ENCODE measurements at regions not wholly inside any gene's neighbourhood (a gene's known extent, or its start where the extent isn't known, plus 50 kb on each side); places are given as distances from the start of the nearest gene placed in this dataset.

GRCh38 chr2:49837561-49838293 is 683.4 kb upstream of the FSHR start:
- Histone ChIP-seq H3K4me1 (ENCODE audit: control insufficient read depth in 2 of 3, insufficient read depth in 2 of 3, low read depth in 1 of 3, low read length in 3 of 3) (no peaks in the 10 kb centered on the region), H3K9ac (ENCODE audit: low read length in 3 of 3) (no peak overlapping the region), H3K27me3 (ENCODE audit: control insufficient read depth, insufficient read depth, low read length) (no peaks in the 10 kb centered on the region), H3K36me3 (ENCODE audit: control insufficient read depth in 2 of 3, insufficient read depth in 3 of 3, low read length in 3 of 3) (no peaks in the 10 kb centered on the region), H3K4me3 (ENCODE audit: low read length in 3 of 3) (no peak overlapping the region), H3K9me3 (ENCODE audit: control insufficient read depth in 2 of 3, insufficient read depth in 1 of 3, low read length in 3 of 3) (no peaks in the 10 kb centered on the region), H3K27ac (ENCODE audit: low read depth in 2 of 2, low read length in 2 of 2) (no peak overlapping the region)
- DNase-seq: peak in 3 of 5 donors; percentile 36 to 68 (median 56)
- FAIRE-seq: no peak
- intact Hi-C loops (cut with DNase I): no loop called here
- no peak for TF ChIP-seq CTCF (IDR thresholded peaks at IDR 0.05; ENCODE audit: borderline replicate concordance, extremely low read depth, insufficient read depth)

- FAIRE-seq: no peak
- DNase-seq: no peak
- Histone ChIP-seq H3K36me3 (ENCODE audit: control insufficient read depth in 2 of 3, insufficient read depth in 3 of 3, low read length in 3 of 3) (no peaks in the 10 kb centered on the region), H3K9me3 (ENCODE audit: control insufficient read depth in 2 of 3, insufficient read depth in 1 of 3, low read length in 3 of 3) (no peaks in the 10 kb centered on the region), H3K4me3 (ENCODE audit: low read length in 3 of 3) (no peak overlapping the region), H3K9ac (ENCODE audit: low read length in 3 of 3) (no peak overlapping the region), H3K27me3 (ENCODE audit: control insufficient read depth, insufficient read depth, low read length) (no peaks in the 10 kb centered on the region), H3K4me1 (ENCODE audit: control insufficient read depth in 2 of 3, insufficient read depth in 2 of 3, low read depth in 1 of 3, low read length in 3 of 3) (no peaks in the 10 kb centered on the region), H3K27ac (ENCODE audit: low read depth in 2 of 2, low read length in 2 of 2) (no peak overlapping the region)
- TF ChIP-seq CTCF (IDR thresholded peaks at IDR 0.05; ENCODE audit: borderline replicate concordance, extremely low read depth, insufficient read depth): no peak
- intact Hi-C loops (cut with DNase I): no loop called here
These were observed 681.7 kb upstream of the FSHR start for GRCh38 chr2:49836017-49836416.

- no peak for FAIRE-seq
- no peaks in the 10 kb centered on the region for H3K36me3 ChIP-seq (ENCODE audit: control insufficient read depth in 2 of 3, insufficient read depth in 3 of 3, low read length in 3 of 3)
- intact Hi-C loops (cut with DNase I): no loop called here
- DNase-seq: no peak
- H3K9ac ChIP-seq (ENCODE audit: low read length in 3 of 3): no peak overlapping the region
- no peaks in the 10 kb centered on the region for H3K9me3 ChIP-seq (ENCODE audit: control insufficient read depth in 2 of 3, insufficient read depth in 1 of 3, low read length in 3 of 3)
- H3K27ac ChIP-seq (ENCODE audit: low read depth in 2 of 2, low read length in 2 of 2): no peak overlapping the region
- H3K4me1 ChIP-seq (ENCODE audit: control insufficient read depth in 2 of 3, insufficient read depth in 2 of 3, low read depth in 1 of 3, low read length in 3 of 3): no peaks in the 10 kb centered on the region
- TF ChIP-seq CTCF (IDR thresholded peaks at IDR 0.05; ENCODE audit: borderline replicate concordance, extremely low read depth, insufficient read depth): no peak
- H3K27me3 ChIP-seq (ENCODE audit: control insufficient read depth, insufficient read depth, low read length): no peaks in the 10 kb centered on the region
- no peak overlapping the region for H3K4me3 ChIP-seq (ENCODE audit: low read length in 3 of 3)
These were observed 680.1 kb upstream of the FSHR start for GRCh38 chr2:49834433-49834832.

GRCh38 chr2:49832555-49832954 is 678.2 kb upstream of the FSHR start:
- Histone ChIP-seq H3K9ac (ENCODE audit: low read length in 3 of 3) (no peak overlapping the region), H3K27ac (ENCODE audit: low read depth in 2 of 2, low read length in 2 of 2) (no peak overlapping the region), H3K4me3 (ENCODE audit: low read length in 3 of 3) (no peak overlapping the region), H3K9me3 (ENCODE audit: control insufficient read depth in 2 of 3, insufficient read depth in 1 of 3, low read length in 3 of 3) (no peaks in the 10 kb centered on the region), H3K27me3 (ENCODE audit: control insufficient read depth, insufficient read depth, low read length) (no peaks in the 10 kb centered on the region), H3K36me3 (ENCODE audit: control insufficient read depth in 2 of 3, insufficient read depth in 3 of 3, low read length in 3 of 3) (no peaks in the 10 kb centered on the region), H3K4me1 (ENCODE audit: control insufficient read depth in 2 of 3, insufficient read depth in 2 of 3, low read depth in 1 of 3, low read length in 3 of 3) (no peaks in the 10 kb centered on the region)
- no peak for DNase-seq
- intact Hi-C loops (cut with DNase I): no loop called here
- no peak for FAIRE-seq
- TF ChIP-seq CTCF (IDR thresholded peaks at IDR 0.05; ENCODE audit: borderline replicate concordance, extremely low read depth, insufficient read depth): no peak
